ENCODE measurements at regions not wholly inside any gene's neighbourhood (a gene's known extent, or its start where the extent isn't known, plus 50 kb on each side); places are given as distances from the start of the nearest gene placed in this dataset.

GRCh38 chr16:82358161-82358560 lies 188.1 kb upstream of the MPHOSPH6 start:
- DNase-seq (ENCODE audit: low read depth), result no peak

- no peak for DNase-seq (ENCODE audit: low read depth)
Measured at GRCh38 chr16:82357237-82357636, 187.2 kb upstream of the MPHOSPH6 start.

GRCh38 chr16:82350560-82350959 lies 180.5 kb upstream of the MPHOSPH6 start:
- no peak for DNase-seq (ENCODE audit: low read depth)

- DNase-seq (ENCODE audit: low read depth), result no peak
Measured at GRCh38 chr16:82345318-82345717, 175.3 kb upstream of the MPHOSPH6 start.

- no peak for DNase-seq (ENCODE audit: low read depth)
Measured at GRCh38 chr16:82344157-82344556, 174.1 kb upstream of the MPHOSPH6 start.

GRCh38 chr16:82341146-82341669 lies 171.2 kb upstream of the MPHOSPH6 start:
- DNase-seq (ENCODE audit: low read depth), result no peak

GRCh38 chr16:82340531-82340930 lies 170.5 kb upstream of the MPHOSPH6 start:
- DNase-seq (ENCODE audit: low read depth), result no peak

GRCh38 chr16:82337355-82337754 lies 167.3 kb upstream of the MPHOSPH6 start:
- DNase-seq (ENCODE audit: low read depth), result no peak

- no peak for DNase-seq (ENCODE audit: low read depth)
Measured at GRCh38 chr16:82331974-82332750, 162.1 kb upstream of the MPHOSPH6 start.

- no peak for DNase-seq (ENCODE audit: low read depth)
Measured at GRCh38 chr16:82331397-82331796, 161.4 kb upstream of the MPHOSPH6 start.

GRCh38 chr16:82329504-82330192 lies 159.6 kb upstream of the MPHOSPH6 start:
- no peak for DNase-seq (ENCODE audit: low read depth)

GRCh38 chr16:82328881-82329469 lies 159.0 kb upstream of the MPHOSPH6 start:
- DNase-seq (ENCODE audit: low read depth), result no peak

GRCh38 chr16:82323171-82323570 lies 153.1 kb upstream of the MPHOSPH6 start:
- DNase-seq (ENCODE audit: low read depth), result no peak

- DNase-seq (ENCODE audit: low read depth), result no peak
Measured at GRCh38 chr16:82322177-82322576, 152.2 kb upstream of the MPHOSPH6 start.

- DNase-seq (ENCODE audit: low read depth), result no peak
Measured at GRCh38 chr16:82319038-82319437, 149.0 kb upstream of the MPHOSPH6 start.

- no peak for DNase-seq (ENCODE audit: low read depth)
Measured at GRCh38 chr16:82317411-82318167, 147.6 kb upstream of the MPHOSPH6 start.

- no peak for DNase-seq (ENCODE audit: low read depth)
Measured at GRCh38 chr16:82313754-82314153, 143.7 kb upstream of the MPHOSPH6 start.

GRCh38 chr16:82311528-82311927 lies 141.5 kb upstream of the MPHOSPH6 start:
- no peak for DNase-seq (ENCODE audit: low read depth)

GRCh38 chr16:82302042-82302727 lies 132.2 kb upstream of the MPHOSPH6 start:
- no peak for DNase-seq (ENCODE audit: low read depth)

- DNase-seq (ENCODE audit: low read depth), result no peak
Measured at GRCh38 chr16:82301146-82301755, 131.2 kb upstream of the MPHOSPH6 start.

GRCh38 chr16:82300374-82300951 lies 130.4 kb upstream of the MPHOSPH6 start:
- DNase-seq (ENCODE audit: low read depth), result no peak

All from HS-5 (cell line).